HepG2 (cell line): ENCODE measurements at regions not wholly inside any gene's neighbourhood (a gene's known extent, or its start where the extent isn't known, plus 50 kb on each side); places are given as distances from the start of the nearest gene placed in this dataset.

Experiments used
- JUNB ChIP-seq: sonication (generic); formaldehyde crosslinking; IDR thresholded peaks from 2 replicates; pipeline ENCODE4 v1.8.0; 2022; ENCODE audit warnings: missing genetic modification reagents, mild to moderate bottlenecking, borderline replicate concordance
- KDM1A ChIP-seq: IDR thresholded peaks from 2 replicates; pipeline ENCODE4 v1.6.1; 2016; ENCODE audit warnings: missing compliant biosample characterization
- TF ChIP-seq, protein P1 (sequence below): sonication (generic); formaldehyde crosslinking; IDR thresholded peaks from 2 replicates; pipeline ENCODE4 v1.5.0; 2020; ENCODE audit warnings: mild to moderate bottlenecking, missing genetic modification reagents, moderate library complexity

DNA sequence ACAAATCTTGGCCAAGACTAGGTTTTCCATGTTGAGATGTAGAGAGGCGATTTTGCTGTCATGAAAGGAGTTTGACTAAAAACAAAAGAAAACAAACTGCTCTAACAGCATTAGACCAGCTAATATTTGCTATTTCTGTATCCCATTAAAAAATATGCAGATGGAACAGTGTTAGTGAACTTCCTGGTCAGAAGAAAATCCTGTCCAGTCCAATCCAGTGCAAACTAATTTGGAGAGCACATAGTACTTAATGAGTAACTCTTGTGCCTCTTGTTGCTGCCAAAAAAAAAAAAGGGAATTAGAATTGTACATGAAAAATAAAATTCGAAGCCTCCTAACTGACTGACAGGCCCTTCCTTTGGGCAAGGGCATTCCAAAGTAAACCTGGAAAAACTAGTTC lies 298.8 kb downstream of the ETNK1 start:
- TF ChIP-seq, protein P1, sequence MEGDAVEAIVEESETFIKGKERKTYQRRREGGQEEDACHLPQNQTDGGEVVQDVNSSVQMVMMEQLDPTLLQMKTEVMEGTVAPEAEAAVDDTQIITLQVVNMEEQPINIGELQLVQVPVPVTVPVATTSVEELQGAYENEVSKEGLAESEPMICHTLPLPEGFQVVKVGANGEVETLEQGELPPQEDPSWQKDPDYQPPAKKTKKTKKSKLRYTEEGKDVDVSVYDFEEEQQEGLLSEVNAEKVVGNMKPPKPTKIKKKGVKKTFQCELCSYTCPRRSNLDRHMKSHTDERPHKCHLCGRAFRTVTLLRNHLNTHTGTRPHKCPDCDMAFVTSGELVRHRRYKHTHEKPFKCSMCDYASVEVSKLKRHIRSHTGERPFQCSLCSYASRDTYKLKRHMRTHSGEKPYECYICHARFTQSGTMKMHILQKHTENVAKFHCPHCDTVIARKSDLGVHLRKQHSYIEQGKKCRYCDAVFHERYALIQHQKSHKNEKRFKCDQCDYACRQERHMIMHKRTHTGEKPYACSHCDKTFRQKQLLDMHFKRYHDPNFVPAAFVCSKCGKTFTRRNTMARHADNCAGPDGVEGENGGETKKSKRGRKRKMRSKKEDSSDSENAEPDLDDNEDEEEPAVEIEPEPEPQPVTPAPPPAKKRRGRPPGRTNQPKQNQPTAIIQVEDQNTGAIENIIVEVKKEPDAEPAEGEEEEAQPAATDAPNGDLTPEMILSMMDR (CRISPR knock-in tag) = no peak
- TF ChIP-seq KDM1A (CRISPR knock-in tag) (no peak), JUNB (CRISPR knock-in tag) (no peak)
